HEK293 (cell line): ENCODE measurements at regions not wholly inside any gene's neighbourhood (a gene's known extent, or its start where the extent isn't known, plus 50 kb on each side); places are given as distances from the start of the nearest gene placed in this dataset.

Experiments
- BCL11B ChIP-seq: fragments of 450-650 bp; formaldehyde crosslinking; IDR thresholded peaks from 2 replicates; pipeline ENCODE4 v1.5.1; 2016; ENCODE audit warnings: low read depth, missing biosample characterization, missing genetic modification characterization
- ZNF140 ChIP-seq: fragments of 450-650 bp; formaldehyde crosslinking; IDR thresholded peaks from 2 replicates; pipeline ENCODE4 v1.5.1; 2016; ENCODE audit warnings: missing biosample characterization, missing genetic modification characterization
- ZNF274 ChIP-seq, 2 experiments: fragments of 200-500 bp in 1 of 2; fragments of 450-650 bp in 1 of 2; sonication (Bioruptor generic) in 1 of 2; formaldehyde crosslinking in 1 of 2; IDR thresholded peaks; 2 replicates each; pipeline versions ENCODE4 v1.5.1 to v1.6.1; 2014 to 2016; ENCODE audit warnings: borderline replicate concordance in 1 of 2, inconsistent platforms in 1 of 2, low read length in 1 of 2, missing biosample characterization in 1 of 2, missing genetic modification characterization in 1 of 2
- ZNF423 ChIP-seq: fragments of 450-650 bp; formaldehyde crosslinking; IDR thresholded peaks from 2 replicates; pipeline ENCODE4 v1.5.1; 2016; ENCODE audit warnings: missing biosample characterization, missing genetic modification characterization
- ZNF426 ChIP-seq: fragments of 450-650 bp; formaldehyde crosslinking; IDR thresholded peaks from 2 replicates; pipeline ENCODE4 v1.5.1; 2017; ENCODE audit warnings: missing biosample characterization, missing genetic modification characterization, mild to moderate bottlenecking, inconsistent platforms, moderate library complexity
- ZNF585B ChIP-seq: fragments of 450-650 bp; formaldehyde crosslinking; IDR thresholded peaks from 2 replicates; pipeline ENCODE4 v1.5.1; 2016; ENCODE audit warnings: missing biosample characterization, missing genetic modification characterization
- TF ChIP-seq, protein P1 (sequence below): fragments of 450-650 bp; formaldehyde crosslinking; IDR thresholded peaks from 2 replicates; pipeline ENCODE4 v1.5.1; 2016; ENCODE audit warnings: missing biosample characterization, missing genetic modification characterization
- TF ChIP-seq, protein P2 (sequence below): fragments of 450-650 bp; formaldehyde crosslinking; IDR thresholded peaks from 2 replicates; pipeline ENCODE4 v1.5.1; 2016; ENCODE audit warnings: missing biosample characterization, missing genetic modification characterization

DNA sequence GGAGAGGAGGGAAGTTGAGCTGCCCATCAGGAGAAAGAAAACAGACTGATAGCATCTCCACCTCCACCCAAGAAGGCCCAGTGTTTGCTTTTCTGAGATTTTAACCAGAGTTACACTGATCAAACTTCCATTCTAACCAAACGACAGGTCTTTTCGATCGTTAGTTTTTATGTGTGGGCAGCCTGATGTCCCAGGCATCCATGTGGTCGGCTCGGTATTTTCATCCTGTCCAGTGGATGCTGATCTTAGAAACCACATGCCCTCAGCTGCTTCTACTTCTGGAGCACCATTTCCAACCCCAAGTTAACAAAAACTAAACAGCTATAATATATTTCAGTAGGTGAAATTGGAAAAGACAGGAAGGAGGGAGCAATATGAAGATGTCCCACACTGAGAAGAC is 536.8 kb upstream of the JAG1 start:
- TF ChIP-seq, protein P1, sequence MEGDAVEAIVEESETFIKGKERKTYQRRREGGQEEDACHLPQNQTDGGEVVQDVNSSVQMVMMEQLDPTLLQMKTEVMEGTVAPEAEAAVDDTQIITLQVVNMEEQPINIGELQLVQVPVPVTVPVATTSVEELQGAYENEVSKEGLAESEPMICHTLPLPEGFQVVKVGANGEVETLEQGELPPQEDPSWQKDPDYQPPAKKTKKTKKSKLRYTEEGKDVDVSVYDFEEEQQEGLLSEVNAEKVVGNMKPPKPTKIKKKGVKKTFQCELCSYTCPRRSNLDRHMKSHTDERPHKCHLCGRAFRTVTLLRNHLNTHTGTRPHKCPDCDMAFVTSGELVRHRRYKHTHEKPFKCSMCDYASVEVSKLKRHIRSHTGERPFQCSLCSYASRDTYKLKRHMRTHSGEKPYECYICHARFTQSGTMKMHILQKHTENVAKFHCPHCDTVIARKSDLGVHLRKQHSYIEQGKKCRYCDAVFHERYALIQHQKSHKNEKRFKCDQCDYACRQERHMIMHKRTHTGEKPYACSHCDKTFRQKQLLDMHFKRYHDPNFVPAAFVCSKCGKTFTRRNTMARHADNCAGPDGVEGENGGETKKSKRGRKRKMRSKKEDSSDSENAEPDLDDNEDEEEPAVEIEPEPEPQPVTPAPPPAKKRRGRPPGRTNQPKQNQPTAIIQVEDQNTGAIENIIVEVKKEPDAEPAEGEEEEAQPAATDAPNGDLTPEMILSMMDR (tag by site-specific recombination): no peak
- TF ChIP-seq ZNF426 (no peak), ZNF423 (tag by site-specific recombination) (no peak), ZNF274 (IDR thresholded peaks at IDR 0.05; ENCODE audit: low read length) (no peak), ZNF274 (tag by site-specific recombination; IDR thresholded peaks at IDR 0.05; ENCODE audit: borderline replicate concordance) (no peak), ZNF585B (no peak), BCL11B (tag by site-specific recombination) (no peak), ZNF140 (tag by site-specific recombination) (no peak)
- TF ChIP-seq, protein P2, sequence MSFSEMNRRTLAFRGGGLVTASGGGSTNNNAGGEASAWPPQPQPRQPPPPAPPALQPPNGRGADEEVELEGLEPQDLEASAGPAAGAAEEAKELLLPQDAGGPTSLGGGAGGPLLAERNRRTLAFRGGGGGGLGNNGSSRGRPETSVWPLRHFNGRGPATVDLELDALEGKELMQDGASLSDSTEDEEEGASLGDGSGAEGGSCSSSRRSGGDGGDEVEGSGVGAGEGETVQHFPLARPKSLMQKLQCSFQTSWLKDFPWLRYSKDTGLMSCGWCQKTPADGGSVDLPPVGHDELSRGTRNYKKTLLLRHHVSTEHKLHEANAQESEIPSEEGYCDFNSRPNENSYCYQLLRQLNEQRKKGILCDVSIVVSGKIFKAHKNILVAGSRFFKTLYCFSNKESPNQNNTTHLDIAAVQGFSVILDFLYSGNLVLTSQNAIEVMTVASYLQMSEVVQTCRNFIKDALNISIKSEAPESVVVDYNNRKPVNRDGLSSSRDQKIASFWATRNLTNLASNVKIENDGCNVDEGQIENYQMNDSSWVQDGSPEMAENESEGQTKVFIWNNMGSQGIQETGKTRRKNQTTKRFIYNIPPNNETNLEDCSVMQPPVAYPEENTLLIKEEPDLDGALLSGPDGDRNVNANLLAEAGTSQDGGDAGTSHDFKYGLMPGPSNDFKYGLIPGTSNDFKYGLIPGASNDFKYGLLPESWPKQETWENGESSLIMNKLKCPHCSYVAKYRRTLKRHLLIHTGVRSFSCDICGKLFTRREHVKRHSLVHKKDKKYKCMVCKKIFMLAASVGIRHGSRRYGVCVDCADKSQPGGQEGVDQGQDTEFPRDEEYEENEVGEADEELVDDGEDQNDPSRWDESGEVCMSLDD: no peak
